Breast epithelium (tissue), 4 donors: ENCODE measurements at regions not wholly inside any gene's neighbourhood (a gene's known extent, or its start where the extent isn't known, plus 50 kb on each side); places are given as distances from the start of the nearest gene placed in this dataset.

Experiments
- DNase-seq, 2 donors: peaks; one replicate each; pipeline ENCODE4 v3.0.0-alpha.2; 2019; ENCODE audit warnings: low spot score in 2 of 2
- H3K27ac ChIP-seq, 2 donors: fragments of 200-600 bp; sonication (generic) in 1 of 2; one replicate each; pipeline ENCODE4 v1.5.1; 2016 to 2019; ENCODE audit warnings: mild to moderate bottlenecking in 1 of 2
- H3K27me3 ChIP-seq, 2 donors: fragments of 200-600 bp; sonication (generic) in 1 of 2; one replicate each; pipeline versions ENCODE4 v1.5.1 to v1.6.0; 2017 to 2019; ENCODE audit warnings: control low read depth in 1 of 2, mild to moderate bottlenecking in 1 of 2
- H3K36me3 ChIP-seq: fragments of 200-600 bp; one replicate; pipeline ENCODE4 v1.5.1; 2019
- H3K4me1 ChIP-seq, 2 donors: fragments of 200-600 bp; sonication (generic); one replicate each; pipeline ENCODE4 v1.5.1; 2016 to 2019; ENCODE audit warnings: control low read depth in 1 of 2
- H3K4me3 ChIP-seq, 3 donors: fragments of 200-600 bp; sonication (generic); 1 replicate in 2 of 3; 2 replicates in 1 of 3; pipeline ENCODE4 v1.5.1; 2016 to 2019; ENCODE audit warnings: mild to moderate bottlenecking in 3 of 3, moderate library complexity in 2 of 3
- H3K9me3 ChIP-seq, 2 donors: fragments of 200-600 bp; sonication (generic) in 1 of 2; one replicate each; pipeline ENCODE4 v1.5.1; 2016 to 2019; ENCODE audit warnings: control low read depth in 1 of 2
- POLR2A ChIP-seq: fragments of 450-650 bp; IDR thresholded peaks from one replicate; pipeline ENCODE4 v1.6.1; 2016; ENCODE audit warnings: antibody characterized with exemption, mild to moderate bottlenecking, moderate library complexity
- POLR2AphosphoS5 ChIP-seq, 3 donors: sonication (generic); formaldehyde crosslinking; IDR thresholded peaks; one replicate each; pipeline ENCODE4 v1.6.1; 2017; ENCODE audit warnings: antibody characterized with exemption in 3 of 3
- intact Hi-C: fragments of 100-400 bp; cut with DNase I; formaldehyde crosslinking; loops from one replicate; pipeline ENCODE4 v1.15.1; 2023; ENCODE audit warnings: low total_unique reads
- TF ChIP-seq, protein P1 (sequence below), 3 donors: fragments of 450-650 bp; IDR thresholded peaks; one replicate each; pipeline ENCODE4 v1.5.1; 2016 to 2017; ENCODE audit warnings: antibody characterized with exemption in 3 of 3, mild to moderate bottlenecking in 3 of 3, moderate library complexity in 3 of 3

DNA sequence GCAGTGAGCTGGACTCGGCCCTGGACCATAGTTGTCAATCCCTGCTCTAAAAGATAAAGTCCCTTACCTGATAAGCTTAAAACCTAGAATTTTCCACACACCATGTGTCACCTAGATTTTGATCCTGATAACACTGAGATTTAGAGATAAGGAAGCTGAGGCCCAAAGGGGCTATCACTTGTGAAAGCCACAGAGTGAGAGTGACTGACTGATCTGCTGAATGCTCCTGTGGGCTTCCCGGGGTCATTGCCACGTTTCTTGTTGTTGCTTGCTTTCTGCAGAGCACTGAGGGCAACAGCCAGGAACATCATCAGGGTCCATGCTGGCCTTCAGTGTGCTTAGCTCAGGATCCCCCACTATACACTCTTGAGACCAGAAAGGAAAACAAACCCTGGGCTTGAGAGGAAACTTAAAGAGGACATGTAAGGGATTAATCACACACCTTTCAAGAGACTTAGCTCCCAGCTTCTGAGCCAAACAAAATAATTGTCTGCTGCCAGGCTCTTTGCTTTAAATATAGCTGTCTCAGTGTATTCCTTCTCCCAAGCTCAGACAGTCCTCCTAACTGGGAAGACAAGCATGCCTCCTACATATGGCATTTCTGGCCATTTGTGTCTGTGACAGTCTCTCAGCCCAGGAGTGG, 82.6 kb upstream of the ARHGAP5 start:
- H3K4me3 ChIP-seq, result no peak overlapping the region
- no peaks in the 10 kb centered on the region for H3K36me3 ChIP-seq
- peaks cover 0 to 6% of the 10 kb centered on the region in 2 donors for H3K4me1 ChIP-seq
- intact Hi-C loops, result no loop called here
- H3K27ac ChIP-seq, result peak overlapping the region in 1 of 2 donors; percentile 22
- TF ChIP-seq POLR2AphosphoS5 (IDR thresholded peaks at IDR 0.05) (no peak), POLR2A (no peak)
- TF ChIP-seq, protein P1, sequence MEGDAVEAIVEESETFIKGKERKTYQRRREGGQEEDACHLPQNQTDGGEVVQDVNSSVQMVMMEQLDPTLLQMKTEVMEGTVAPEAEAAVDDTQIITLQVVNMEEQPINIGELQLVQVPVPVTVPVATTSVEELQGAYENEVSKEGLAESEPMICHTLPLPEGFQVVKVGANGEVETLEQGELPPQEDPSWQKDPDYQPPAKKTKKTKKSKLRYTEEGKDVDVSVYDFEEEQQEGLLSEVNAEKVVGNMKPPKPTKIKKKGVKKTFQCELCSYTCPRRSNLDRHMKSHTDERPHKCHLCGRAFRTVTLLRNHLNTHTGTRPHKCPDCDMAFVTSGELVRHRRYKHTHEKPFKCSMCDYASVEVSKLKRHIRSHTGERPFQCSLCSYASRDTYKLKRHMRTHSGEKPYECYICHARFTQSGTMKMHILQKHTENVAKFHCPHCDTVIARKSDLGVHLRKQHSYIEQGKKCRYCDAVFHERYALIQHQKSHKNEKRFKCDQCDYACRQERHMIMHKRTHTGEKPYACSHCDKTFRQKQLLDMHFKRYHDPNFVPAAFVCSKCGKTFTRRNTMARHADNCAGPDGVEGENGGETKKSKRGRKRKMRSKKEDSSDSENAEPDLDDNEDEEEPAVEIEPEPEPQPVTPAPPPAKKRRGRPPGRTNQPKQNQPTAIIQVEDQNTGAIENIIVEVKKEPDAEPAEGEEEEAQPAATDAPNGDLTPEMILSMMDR (IDR thresholded peaks at IDR 0.05), result no peak
- no peak for DNase-seq
- no peaks in the 10 kb centered on the region for H3K9me3 ChIP-seq
- H3K27me3 ChIP-seq, result no peaks in the 10 kb centered on the region

DNA sequence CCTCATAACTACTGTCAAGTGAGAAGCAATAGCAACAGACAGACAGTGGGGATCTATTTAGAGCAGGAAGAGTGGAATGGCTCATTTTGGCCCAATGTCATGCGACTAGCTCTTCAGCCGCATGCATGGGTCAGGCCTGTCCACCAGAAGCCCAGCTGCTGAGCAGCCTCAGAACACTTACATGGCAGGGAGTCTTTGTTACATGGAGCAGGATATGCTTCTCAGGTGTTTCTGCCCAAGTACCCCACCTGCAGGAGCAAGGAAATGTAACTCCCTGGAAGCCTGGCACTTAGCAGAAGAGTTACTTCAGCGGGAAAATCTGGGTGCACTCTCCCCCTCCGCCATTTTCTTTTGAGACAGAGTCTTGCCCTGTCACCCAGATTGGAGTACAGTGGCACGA, 73.5 kb upstream of the ARHGAP5 start:
- Histone ChIP-seq H3K36me3 (no peaks in the 10 kb centered on the region), H3K4me1 (no peaks in the 10 kb centered on the region), H3K9me3 (no peaks in the 10 kb centered on the region), H3K27ac (no peak overlapping the region), H3K4me3 (no peak overlapping the region), H3K27me3 (no peaks in the 10 kb centered on the region)
- intact Hi-C loops, result no loop called here
- no peak for TF ChIP-seq POLR2A
- TF ChIP-seq, protein P1 (IDR thresholded peaks at IDR 0.05), result no peak
- no peak for TF ChIP-seq POLR2AphosphoS5 (IDR thresholded peaks at IDR 0.05)
- no peak for DNase-seq

DNA sequence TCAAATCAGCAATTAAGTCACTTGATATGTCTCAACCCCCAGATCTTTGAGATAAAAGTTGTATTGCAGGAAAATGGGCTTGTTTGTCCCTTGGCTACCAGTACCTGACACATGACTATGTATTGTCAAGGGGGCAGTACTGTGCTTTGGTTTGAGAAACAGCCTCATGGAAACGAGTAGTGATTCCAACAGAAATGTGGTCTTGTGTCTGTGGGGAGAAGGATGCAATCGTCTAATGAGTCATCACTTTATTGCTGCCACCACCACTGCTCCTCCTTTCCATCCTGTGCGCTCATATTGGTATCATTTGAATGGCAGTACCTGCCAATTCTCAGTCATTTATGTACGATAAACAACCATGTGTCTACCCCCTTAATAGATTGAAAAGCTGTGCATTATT, 72.8 kb upstream of the ARHGAP5 start:
- no peak for DNase-seq
- no peak for TF ChIP-seq POLR2AphosphoS5 (IDR thresholded peaks at IDR 0.05)
- no peak for TF ChIP-seq POLR2A
- TF ChIP-seq, protein P1 (IDR thresholded peaks at IDR 0.05), result no peak
- intact Hi-C loops, result no loop called here
- H3K4me3 ChIP-seq, result no peak overlapping the region
- H3K36me3 ChIP-seq, result no peaks in the 10 kb centered on the region
- H3K27ac ChIP-seq, result no peak overlapping the region
- H3K27me3 ChIP-seq, result no peaks in the 10 kb centered on the region
- H3K4me1 ChIP-seq, result no peaks in the 10 kb centered on the region
- no peaks in the 10 kb centered on the region for H3K9me3 ChIP-seq

DNA sequence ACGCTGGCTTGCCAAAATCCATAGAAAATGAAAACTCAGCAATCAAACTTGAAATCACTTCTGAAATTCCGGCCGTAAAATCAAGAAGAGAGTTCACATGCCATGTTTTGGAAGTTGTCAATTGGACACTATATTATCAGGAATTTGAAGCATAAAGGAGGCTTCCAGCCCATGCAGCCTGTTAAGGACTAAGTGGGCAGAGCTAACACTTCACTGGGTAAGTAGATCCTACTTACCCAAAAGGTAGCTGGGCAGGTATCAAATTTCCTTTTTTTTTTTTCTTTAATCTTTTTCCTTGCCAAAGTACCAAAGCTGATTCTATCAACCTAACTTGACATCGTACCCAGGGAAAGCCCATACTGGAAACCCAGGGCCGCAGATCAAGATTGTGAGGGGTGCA, 71.5 kb upstream of the ARHGAP5 start:
- Histone ChIP-seq H3K27ac (no peak overlapping the region), H3K27me3 (no peaks in the 10 kb centered on the region), H3K4me3 (no peak overlapping the region), H3K9me3 (no peaks in the 10 kb centered on the region), H3K4me1 (no peaks in the 10 kb centered on the region), H3K36me3 (no peaks in the 10 kb centered on the region)
- intact Hi-C loops, result no loop called here
- no peak for DNase-seq
- no peak for TF ChIP-seq POLR2AphosphoS5 (IDR thresholded peaks at IDR 0.05)

DNA sequence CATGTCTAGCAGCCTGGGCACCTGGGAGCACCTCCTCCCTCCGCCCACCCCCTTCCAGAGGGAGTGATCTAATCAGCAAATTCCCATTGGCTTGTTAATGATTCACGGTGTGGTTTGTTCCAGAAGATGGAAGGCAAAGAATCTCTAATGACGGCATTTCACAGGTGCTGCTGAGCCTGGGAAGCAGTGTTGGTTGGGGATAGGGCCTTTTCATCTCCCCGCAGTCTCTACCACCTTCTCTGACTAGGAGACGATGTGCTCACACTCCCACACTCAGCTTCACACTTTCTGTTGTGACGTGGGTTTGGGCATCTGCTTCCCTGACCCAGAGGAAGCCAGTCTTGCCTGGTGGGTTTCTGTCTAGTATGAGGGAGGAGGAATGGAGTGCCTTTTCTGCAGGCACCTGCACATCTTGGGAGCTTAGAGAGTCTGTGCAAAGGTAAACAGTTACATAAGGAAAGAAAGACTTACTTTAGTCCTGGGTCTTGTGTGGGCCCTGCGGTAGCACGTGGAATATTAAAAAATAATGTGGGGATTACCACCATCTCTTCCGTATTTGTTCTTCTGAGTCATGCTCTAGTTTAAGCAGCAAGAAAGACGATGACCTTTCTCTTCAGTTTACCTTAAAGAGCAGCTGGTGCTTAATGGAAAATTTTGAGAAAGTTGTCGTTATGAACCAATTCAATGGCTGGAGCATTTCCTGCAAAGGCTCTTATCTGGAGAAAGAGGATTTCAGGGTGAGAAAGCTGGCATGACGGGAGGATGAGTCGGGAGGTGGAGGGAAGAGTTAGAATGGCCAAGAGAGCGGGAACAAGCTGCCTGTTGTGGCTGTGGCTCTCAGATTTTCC, 70.6 kb upstream of the ARHGAP5 start:
- intact Hi-C loops, result no loop called here

More for the DNA sequence above, 70.6 kb upstream of the ARHGAP5 start:
- no peak overlapping the region for H3K4me3 ChIP-seq
- no peaks in the 10 kb centered on the region for H3K27me3 ChIP-seq
- H3K4me1 ChIP-seq, result no peaks in the 10 kb centered on the region
- TF ChIP-seq, protein P1 (IDR thresholded peaks at IDR 0.05), result no peak
- TF ChIP-seq POLR2AphosphoS5 (IDR thresholded peaks at IDR 0.05), result no peak
- TF ChIP-seq POLR2A, result no peak
- no peak overlapping the region for H3K27ac ChIP-seq
- H3K36me3 ChIP-seq, result no peaks in the 10 kb centered on the region
- H3K9me3 ChIP-seq, result no peaks in the 10 kb centered on the region
- no peak for DNase-seq
